ENCODE measurements at regions not wholly inside any gene's neighbourhood (a gene's known extent, or its start where the extent isn't known, plus 50 kb on each side); places are given as distances from the start of the nearest gene placed in this dataset.

DNA sequence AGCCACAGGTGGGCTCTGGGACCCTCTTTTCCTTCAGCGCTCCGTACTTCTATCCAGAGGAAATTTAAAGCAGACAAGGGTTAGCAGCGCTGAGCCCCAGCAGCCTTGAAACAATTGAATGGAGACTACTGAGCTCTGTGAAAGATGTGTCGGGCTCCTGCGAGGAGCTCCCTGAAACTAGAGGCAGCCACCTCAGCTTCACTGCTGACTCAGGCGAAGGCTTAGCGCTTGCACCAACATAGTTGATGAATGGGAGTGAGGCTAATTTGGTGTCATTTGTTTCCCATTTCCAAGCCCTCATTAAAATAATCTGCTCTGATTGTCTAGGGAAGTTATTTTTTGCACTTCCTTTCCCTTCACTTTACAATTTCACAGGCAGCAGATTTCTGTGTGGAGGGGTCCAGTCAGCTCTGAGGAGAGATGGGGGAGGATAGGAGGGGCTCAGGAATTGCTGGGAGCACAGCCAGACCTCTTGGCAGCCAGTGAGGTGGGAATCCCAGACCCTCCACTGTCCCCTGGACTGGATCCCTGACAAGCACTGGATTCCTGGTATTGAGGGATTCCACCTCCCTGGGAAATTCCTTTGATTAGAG lies 398.9 kb upstream of the PLXNA2 start:
- TF ChIP-seq TAF1 (IDR thresholded peaks at IDR 0.05; ENCODE audit: borderline replicate concordance, low read depth, low read length): no peak
- no peak for TF ChIP-seq POLR2A (IDR thresholded peaks at IDR 0.05; ENCODE audit: low read depth, low read length)

Measured in GM12892 (cell line).